ENCODE measurements at regions not wholly inside any gene's neighbourhood (a gene's known extent, or its start where the extent isn't known, plus 50 kb on each side); places are given as distances from the start of the nearest gene placed in this dataset.

- no peak overlapping the region for H3K4me3 Mint-ChIP-seq
- DNase-seq (no peak), ATAC-seq (no peak)
- intact Hi-C loops (cut with micrococcal nuclease) = no loop called here
- ChIA-PET POLR2A (no interaction called here), CTCF (no interaction called here)
- H3K36me3 Mint-ChIP-seq (ENCODE audit: low read depth) = no peaks in the 10 kb centered on the region
- H3K27ac Mint-ChIP-seq = no peak overlapping the region
- peaks cover 4% of the 10 kb centered on the region for H3K9me3 Mint-ChIP-seq
- TF ChIP-seq CTCF (IDR thresholded peaks at IDR 0.05) = no peak
- no peaks in the 10 kb centered on the region for H3K4me1 Mint-ChIP-seq (ENCODE audit: low read depth)
- H3K27me3 Mint-ChIP-seq = peaks cover 1% of the 10 kb centered on the region
These were observed 273.3 kb upstream of the CCNH start for GRCh38 chr5:87686018-87686417.

- no peak for DNase-seq
- no peak overlapping the region for H3K27ac Mint-ChIP-seq
- CTCF ChIA-PET = no interaction called here
These were observed 261.5 kb upstream of the CCNH start for GRCh38 chr5:87674235-87674634.

GRCh38 chr5:87671146-87671545, 258.4 kb upstream of the CCNH start:
- TF ChIP-seq CTCF (IDR thresholded peaks at IDR 0.05) = no peak
- no peak for ATAC-seq
- Mint-ChIP-seq H3K27ac (no peak overlapping the region), H3K4me3 (no peak overlapping the region), H3K27me3 (no peaks in the 10 kb centered on the region), H3K9me3 (no peaks in the 10 kb centered on the region), H3K36me3 (ENCODE audit: low read depth) (no peaks in the 10 kb centered on the region), H3K4me1 (ENCODE audit: low read depth) (no peaks in the 10 kb centered on the region)
- CTCF ChIA-PET = no interaction called here
- DNase-seq = no peak
- intact Hi-C loops (cut with micrococcal nuclease) = no loop called here
- POLR2A ChIA-PET = no interaction called here

More at GRCh38 chr5:87674235-87674634, 261.5 kb upstream of the CCNH start:
- no peaks in the 10 kb centered on the region for H3K36me3 Mint-ChIP-seq (ENCODE audit: low read depth)
- no peak overlapping the region for H3K4me3 Mint-ChIP-seq
- no peaks in the 10 kb centered on the region for H3K4me1 Mint-ChIP-seq (ENCODE audit: low read depth)
- TF ChIP-seq CTCF (IDR thresholded peaks at IDR 0.05) = no peak
- no peaks in the 10 kb centered on the region for H3K27me3 Mint-ChIP-seq
- POLR2A ChIA-PET = no interaction called here
- ATAC-seq = no peak
- H3K9me3 Mint-ChIP-seq = no peaks in the 10 kb centered on the region
- intact Hi-C loops (cut with micrococcal nuclease) = no loop called here

GRCh38 chr5:87665166-87665565, 252.4 kb upstream of the CCNH start:
- intact Hi-C loops (cut with micrococcal nuclease) = no loop called here
- no peak for ATAC-seq
- no peaks in the 10 kb centered on the region for H3K36me3 Mint-ChIP-seq (ENCODE audit: low read depth)
- H3K4me3 Mint-ChIP-seq = no peak overlapping the region
- no peak for TF ChIP-seq CTCF (IDR thresholded peaks at IDR 0.05)
- no peaks in the 10 kb centered on the region for H3K4me1 Mint-ChIP-seq (ENCODE audit: low read depth)
- H3K9me3 Mint-ChIP-seq = no peaks in the 10 kb centered on the region
- POLR2A ChIA-PET = no interaction called here
- no peaks in the 10 kb centered on the region for H3K27me3 Mint-ChIP-seq
- DNase-seq = no peak
- H3K27ac Mint-ChIP-seq = no peak overlapping the region
- CTCF ChIA-PET = no interaction called here

GRCh38 chr5:87661784-87662566, 249.2 kb upstream of the CCNH start:
- H3K27ac Mint-ChIP-seq = no peak overlapping the region
- no peaks in the 10 kb centered on the region for H3K4me1 Mint-ChIP-seq (ENCODE audit: low read depth)
- intact Hi-C loops (cut with micrococcal nuclease) = no loop called here
- ChIA-PET POLR2A (no interaction called here), CTCF (no interaction called here)
- H3K9me3 Mint-ChIP-seq = no peaks in the 10 kb centered on the region
- DNase-seq = no peak
- H3K27me3 Mint-ChIP-seq = no peaks in the 10 kb centered on the region
- no peak overlapping the region for H3K4me3 Mint-ChIP-seq
- H3K36me3 Mint-ChIP-seq (ENCODE audit: low read depth) = no peaks in the 10 kb centered on the region
- no peak for TF ChIP-seq CTCF (IDR thresholded peaks at IDR 0.05)
- ATAC-seq = no peak

Data from activated CD8-positive, alpha-beta T cell treated with anti-CD3 and anti-CD28 coated beads for 36 hours (primary cell).